ENCODE measurements at regions not wholly inside any gene's neighbourhood (a gene's known extent, or its start where the extent isn't known, plus 50 kb on each side); places are given as distances from the start of the nearest gene placed in this dataset.
"Not testable (repeated sequence)": the region's sequence is repeated elsewhere in the genome, so short reads cannot be mapped to it uniquely, and the experiment has no call there.

GRCh38 chr21:22364163-22364562, 1366.0 kb downstream of the NCAM2 start:
- DNase-seq (ENCODE audit: low read depth): no peak

GRCh38 chr21:22374218-22374969, 1376.2 kb downstream of the NCAM2 start:
- DNase-seq (ENCODE audit: low read depth): no peak

DNA sequence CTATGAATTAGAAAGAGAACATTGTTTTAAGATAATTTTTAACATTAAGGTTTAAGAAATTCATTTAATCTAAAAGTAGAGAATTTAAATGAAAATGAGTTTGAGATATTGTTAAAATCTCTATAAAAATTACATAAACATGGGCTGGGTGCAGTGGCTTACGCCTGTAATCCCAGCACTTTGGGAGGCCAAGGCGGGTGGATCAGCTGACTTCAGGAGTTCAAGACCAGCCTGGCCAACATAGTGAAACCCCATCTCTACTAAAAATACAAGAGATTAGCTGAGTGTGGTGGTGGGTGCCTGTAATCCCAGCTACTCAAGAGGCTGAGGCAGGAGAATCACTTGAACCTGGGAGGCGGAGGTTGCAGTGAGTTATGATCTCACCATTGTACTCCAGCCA, 1379.6 kb downstream of the NCAM2 start:
- not testable (repeated sequence) for DNase-seq (ENCODE audit: low read depth)

GRCh38 chr21:22393324-22393723, 1395.1 kb downstream of the NCAM2 start:
- no peak for DNase-seq (ENCODE audit: low read depth)

DNA sequence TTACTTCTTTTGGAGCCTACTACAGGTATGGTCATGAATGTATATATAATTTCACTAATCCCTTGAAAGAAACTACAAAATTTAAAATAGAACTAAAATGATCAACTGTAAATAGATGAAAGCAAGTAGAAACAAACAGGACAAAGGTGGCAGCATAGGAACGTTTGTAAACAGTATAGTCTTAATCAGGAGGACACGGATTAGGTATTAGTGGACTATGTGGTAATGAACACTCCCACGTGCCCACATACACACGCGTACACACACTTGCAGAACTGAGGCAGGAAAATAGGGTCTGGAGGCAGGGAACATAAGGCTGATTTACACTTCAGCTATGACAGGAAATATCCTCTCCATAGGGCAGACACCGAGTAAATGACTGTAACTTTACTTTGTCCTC, 1397.8 kb downstream of the NCAM2 start:
- DNase-seq (ENCODE audit: low read depth): no peak

DNA sequence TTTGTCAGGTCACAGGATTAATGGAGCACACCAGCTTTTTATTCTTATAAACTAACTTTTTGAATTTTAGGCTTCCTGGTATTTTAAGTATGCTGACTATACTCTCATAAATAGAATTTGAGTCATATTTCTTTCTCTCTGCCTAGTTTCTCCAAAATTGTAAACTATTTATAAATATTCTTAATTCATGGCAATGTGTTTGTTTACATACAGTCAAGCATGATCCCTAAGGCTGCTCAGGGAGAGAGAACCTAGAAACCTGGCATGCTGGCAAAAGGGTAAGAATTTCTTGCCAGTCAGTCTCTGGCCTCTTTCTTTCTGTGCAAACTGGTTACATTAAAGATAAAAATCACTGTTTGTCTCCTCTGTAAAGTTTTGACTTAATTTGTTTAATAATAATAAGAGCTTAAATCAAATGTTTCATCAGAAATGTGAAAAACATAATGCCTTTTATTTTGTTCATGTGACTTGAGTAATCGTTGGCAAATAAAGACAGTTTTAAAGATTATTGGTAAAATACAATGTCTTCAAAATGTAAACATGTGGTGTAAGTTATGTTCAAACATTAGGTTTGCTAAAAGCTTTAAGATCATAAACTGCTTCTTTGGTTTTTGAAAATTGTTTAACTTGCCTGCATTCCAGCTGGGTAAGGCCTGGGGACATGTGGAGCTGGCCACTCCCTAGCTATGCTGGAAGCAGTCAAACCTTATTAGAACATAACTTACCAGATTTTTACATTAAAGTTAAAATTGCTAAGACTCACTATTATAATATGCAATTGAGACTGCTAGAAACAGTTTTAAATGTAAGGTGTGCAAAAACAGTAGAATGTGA, 1401.7 kb downstream of the NCAM2 start:
- DNase-seq (ENCODE audit: low read depth): no peak

- no peak for DNase-seq (ENCODE audit: low read depth)
These were observed 1411.4 kb downstream of the NCAM2 start for GRCh38 chr21:22409571-22409970.

DNA sequence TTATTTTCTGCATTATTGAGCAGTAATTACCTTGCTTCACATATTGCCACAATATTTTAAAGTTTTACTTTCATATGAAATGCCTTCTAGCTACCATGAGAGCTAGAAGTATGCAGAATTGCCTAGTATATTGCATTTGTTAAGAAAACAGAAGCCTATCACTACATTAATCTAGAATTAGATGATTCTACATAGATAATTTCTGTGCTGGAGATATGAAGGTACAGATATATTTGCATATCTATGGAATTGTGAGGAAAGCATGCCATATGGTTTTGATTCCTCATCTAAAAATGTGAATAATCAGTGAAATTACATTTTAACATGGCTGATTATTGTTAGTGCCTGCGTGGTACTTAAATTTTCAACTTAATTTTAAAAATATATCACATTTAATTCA, 1418.3 kb downstream of the NCAM2 start:
- no peak for DNase-seq (ENCODE audit: low read depth)

DNA sequence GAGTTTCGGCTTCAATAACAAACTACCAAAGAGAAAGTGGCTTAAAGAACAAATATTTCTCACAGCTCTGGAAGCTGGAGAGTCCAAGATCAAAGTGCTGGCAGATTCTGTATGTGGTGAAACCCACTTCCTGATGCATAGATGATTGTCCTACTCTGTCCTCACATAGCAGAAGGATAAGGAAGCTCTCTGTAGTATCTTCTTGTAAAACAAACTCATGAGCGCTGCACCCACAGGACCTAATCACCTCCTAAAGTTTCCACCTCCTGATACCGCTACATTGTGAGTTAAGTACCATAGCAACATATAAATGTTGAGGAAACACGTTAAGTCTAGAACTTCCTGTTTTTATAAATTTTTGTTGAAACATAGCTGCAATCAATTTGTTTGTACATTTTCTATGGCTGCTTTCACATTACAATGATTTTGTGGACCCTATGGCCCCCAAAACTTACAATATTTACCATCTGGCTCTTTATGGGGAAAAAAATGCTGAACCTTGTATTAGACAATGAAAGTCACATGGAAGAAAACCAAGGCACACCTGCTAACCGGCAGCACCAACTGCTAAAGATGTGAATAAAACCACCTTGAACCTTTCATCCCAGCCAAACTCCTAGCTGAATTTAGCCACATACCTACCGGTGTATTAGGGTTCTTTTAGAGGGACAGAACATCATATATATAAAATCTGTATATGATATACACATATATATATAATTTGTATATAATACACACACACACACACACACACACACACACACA, 1423.4 kb downstream of the NCAM2 start:
- no peak for DNase-seq (ENCODE audit: low read depth)

GRCh38 chr21:22438428-22439086, 1440.3 kb downstream of the NCAM2 start:
- DNase-seq (ENCODE audit: low read depth): no peak

- DNase-seq (ENCODE audit: low read depth): no peak
These were observed 1446.8 kb downstream of the NCAM2 start for GRCh38 chr21:22444990-22445389.

DNA sequence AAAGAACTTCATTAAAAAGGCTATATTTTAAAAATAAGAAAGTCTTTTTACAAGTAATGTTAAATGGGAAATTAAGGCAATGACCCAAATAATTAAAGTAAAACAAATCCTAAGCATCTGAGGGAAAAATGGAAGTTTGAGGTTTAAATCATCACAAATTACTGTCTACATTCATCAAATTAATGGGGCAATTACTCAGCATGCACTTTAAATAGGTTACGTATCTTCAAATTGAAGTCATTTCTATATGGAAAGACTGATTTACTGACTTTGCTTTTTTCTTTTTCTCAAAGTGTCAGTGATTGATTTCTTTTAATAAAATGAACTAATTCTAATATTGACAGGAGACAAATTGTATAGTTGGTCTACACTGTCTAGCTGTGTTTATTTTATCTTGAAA, 1452.3 kb downstream of the NCAM2 start:
- DNase-seq (ENCODE audit: low read depth): no peak

DNA sequence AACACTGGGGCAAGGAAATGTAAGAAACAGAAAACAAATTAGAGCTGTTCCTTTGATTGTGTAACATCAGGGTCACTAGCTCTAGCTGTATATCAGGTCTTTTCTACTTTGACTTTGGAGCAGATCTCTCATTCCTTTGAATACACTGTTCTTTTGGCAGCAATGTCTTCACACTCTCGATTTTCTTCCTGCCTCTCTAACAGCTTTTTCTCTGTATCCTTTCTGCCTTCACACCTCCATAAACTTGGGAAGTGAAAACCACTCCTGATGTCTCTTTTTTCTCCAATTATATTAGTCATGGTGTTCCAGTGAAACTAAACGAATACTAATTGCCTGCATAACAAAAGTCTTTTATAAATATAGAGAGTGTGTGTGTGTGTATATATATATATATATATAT, 1458.0 kb downstream of the NCAM2 start:
- no peak for DNase-seq (ENCODE audit: low read depth)

DNA sequence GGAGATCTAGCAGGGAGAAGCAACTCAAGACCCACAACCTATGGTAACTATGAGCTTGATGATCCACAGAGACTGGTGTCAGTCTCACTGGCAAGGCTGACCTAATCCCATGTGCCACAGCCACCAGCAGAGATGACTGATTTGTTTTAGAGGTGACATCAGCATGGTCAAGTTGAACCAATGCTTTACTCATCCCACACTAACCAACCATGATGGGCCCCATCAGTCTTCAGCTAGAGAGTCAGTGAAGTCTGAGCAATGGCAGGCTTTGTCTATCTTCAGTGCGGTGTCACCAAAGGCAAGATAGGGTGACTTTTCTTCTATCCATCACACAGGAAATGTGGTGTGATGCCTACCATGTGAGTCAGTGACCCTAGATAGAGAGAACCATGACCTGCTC, 1470.7 kb downstream of the NCAM2 start:
- no peak for DNase-seq (ENCODE audit: low read depth)

DNA sequence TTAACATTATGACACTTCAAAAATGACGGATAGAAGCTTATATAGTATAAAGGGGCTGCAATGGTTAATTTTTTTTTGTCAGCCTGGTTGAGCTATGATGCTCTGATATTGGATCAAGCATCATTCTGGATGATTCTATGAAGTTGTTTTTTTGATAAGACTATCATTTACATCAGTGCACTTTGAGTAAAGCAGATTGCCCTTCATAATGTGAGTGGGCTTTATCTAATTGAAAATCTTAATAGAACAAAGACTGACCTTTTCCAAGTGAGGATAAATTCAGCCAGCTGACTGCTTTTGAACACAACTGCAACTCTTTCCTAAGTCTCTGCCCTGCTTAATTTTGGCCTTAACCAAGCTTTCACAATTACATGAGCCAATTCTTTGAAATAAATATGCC, 1476.2 kb downstream of the NCAM2 start:
- DNase-seq (ENCODE audit: low read depth): no peak

- DNase-seq (ENCODE audit: low read depth): no peak
These were observed 1478.0 kb downstream of the NCAM2 start for GRCh38 chr21:22476214-22476613.

- DNase-seq (ENCODE audit: low read depth): no peak
These were observed 1478.8 kb downstream of the NCAM2 start for GRCh38 chr21:22476726-22477646.

DNA sequence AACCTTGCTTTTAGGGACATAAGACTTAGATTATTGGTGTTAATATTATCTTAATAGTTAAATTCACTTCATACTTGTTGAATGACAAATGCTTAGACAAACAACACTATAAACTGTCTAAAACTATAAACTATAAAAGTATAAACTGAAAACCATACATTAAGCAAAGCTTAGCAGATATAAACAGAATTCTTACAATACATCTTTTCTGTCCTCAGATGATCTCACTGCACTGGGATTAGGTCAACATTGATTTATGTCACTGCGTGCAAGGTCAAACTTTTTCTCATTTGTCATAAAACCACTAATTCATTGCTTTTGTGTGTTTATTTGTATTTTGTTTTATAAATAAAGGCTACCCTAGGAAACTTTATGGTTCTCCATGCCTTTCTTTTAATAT, 1491.8 kb downstream of the NCAM2 start:
- no peak for DNase-seq (ENCODE audit: low read depth)

DNA sequence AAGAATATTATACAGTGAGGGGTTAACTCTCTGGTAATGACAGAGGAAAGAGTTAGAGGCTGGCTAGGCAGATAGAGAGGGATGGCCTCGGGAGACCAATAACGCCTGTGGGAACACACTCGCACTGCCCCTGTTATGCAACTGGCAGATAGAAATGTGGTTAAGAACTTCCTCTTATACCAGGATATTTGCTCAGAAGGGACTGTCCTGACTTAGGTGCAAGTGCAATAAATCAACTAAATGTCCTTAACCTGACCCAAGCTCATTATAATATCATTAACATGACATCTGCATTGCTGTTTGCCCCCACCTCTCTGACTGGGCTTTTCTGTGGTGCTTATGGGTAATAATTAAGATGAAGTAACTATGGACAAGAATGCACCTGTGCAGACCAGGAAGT, 1518.0 kb downstream of the NCAM2 start:
- no peak for DNase-seq (ENCODE audit: low read depth)

DNA sequence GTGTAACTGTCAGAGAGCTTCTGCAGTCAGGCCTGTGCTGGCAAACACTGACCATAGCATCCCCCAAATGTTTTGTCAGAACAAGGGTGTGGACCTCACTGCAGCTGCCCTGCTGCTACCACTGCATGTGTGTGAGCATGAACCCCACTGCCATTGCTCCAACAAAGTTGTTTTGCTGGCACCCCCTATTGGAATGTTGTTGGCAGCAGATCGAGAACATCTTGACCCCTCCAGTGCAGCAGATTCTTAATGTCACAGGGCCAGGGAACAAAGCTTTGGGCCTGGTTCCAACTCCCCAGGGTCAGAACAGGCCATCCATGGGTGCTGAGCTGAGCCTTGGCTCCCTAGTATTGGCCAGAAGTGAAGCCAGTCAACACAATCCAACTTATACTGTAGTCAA, 1537.4 kb downstream of the NCAM2 start:
- no peak for DNase-seq (ENCODE audit: low read depth)

Measured in myocyte (in vitro differentiated cells).